Keratinocyte (primary cell): ENCODE measurements at regions not wholly inside any gene's neighbourhood (a gene's known extent, or its start where the extent isn't known, plus 50 kb on each side); places are given as distances from the start of the nearest gene placed in this dataset.
A peak's percentile ranks its signal among the peaks of the same experiment; 100 is the strongest.
"Not testable (repeated sequence)": the region's sequence is repeated elsewhere in the genome, so short reads cannot be mapped to it uniquely, and the experiment has no call there.

Source experiments
- DNase-seq: peaks from one replicate; pipeline ENCODE4 v3.0.0-alpha.2; 2011; ENCODE audit warnings: low read depth, missing footprints, low spot score
- FAIRE-seq: peaks from 2 replicates; lab custom pipeline; 2011; peaks lifted over from hg19 to GRCh38; lab: Jason Lieb, UNC
- H2AFZ ChIP-seq: 2 replicates; pipeline ENCODE4 v1.6.0; 2012; ENCODE audit warnings: low read length, control low read depth, inconsistent platforms; ENCODE audit not compliant: control insufficient read depth
- H3K27ac ChIP-seq: 2 replicates; pipeline ENCODE4 v1.5.1; 2011; ENCODE audit warnings: low read length; ENCODE audit not compliant: control insufficient read depth, insufficient read depth
- H3K27me3 ChIP-seq: 3 replicates; pipeline ENCODE4 v1.6.0; 2011; ENCODE audit warnings: low read length; ENCODE audit not compliant: control insufficient read depth, insufficient read depth; ENCODE audit errors: extremely low read depth
- H3K36me3 ChIP-seq, 2 experiments: 2 replicates in 1 of 2; 3 replicates in 1 of 2; pipeline ENCODE4 v1.5.1; 2011; ENCODE audit warnings: low read length in 2 of 2, mild to moderate bottlenecking in 1 of 2; ENCODE audit not compliant: control insufficient read depth in 2 of 2, insufficient read depth in 2 of 2; ENCODE audit errors: extremely low read depth in 1 of 2
- H3K4me1 ChIP-seq: 3 replicates; pipeline ENCODE4 v1.5.1; 2011; ENCODE audit warnings: low read length; ENCODE audit not compliant: control insufficient read depth, insufficient read depth; ENCODE audit errors: extremely low read depth
- H3K4me2 ChIP-seq: 3 replicates; pipeline ENCODE4 v1.6.0; 2011; ENCODE audit warnings: low read depth, low read length; ENCODE audit not compliant: control insufficient read depth, insufficient read depth; ENCODE audit errors: extremely low read depth
- H3K4me3 ChIP-seq, 3 experiments: fragments of 200-600 bp in 1 of 3; sonication (generic) in 1 of 3; 2 replicates in 2 of 3; 3 replicates in 1 of 3; pipeline ENCODE4 v1.5.1; 2011 to 2016; ENCODE audit warnings: low read length in 3 of 3, mild to moderate bottlenecking in 3 of 3, control low read depth in 2 of 3, inconsistent platforms in 1 of 3, low read depth in 1 of 3, mixed read lengths in 1 of 3, mixed run types in 1 of 3, moderate library complexity in 1 of 3; ENCODE audit not compliant: control insufficient read depth in 2 of 3, insufficient read depth in 2 of 3; ENCODE audit errors: extremely low read depth in 1 of 3
- H3K79me2 ChIP-seq: 2 replicates; pipeline ENCODE4 v1.6.0; 2012; ENCODE audit warnings: low read length; ENCODE audit not compliant: control insufficient read depth, insufficient read depth
- H3K9ac ChIP-seq: 3 replicates; pipeline ENCODE4 v1.6.0; 2011; ENCODE audit warnings: low read length; ENCODE audit not compliant: control insufficient read depth, insufficient read depth; ENCODE audit errors: extremely low read depth
- H3K9me1 ChIP-seq: 3 replicates; pipeline ENCODE4 v1.6.0; 2011; ENCODE audit warnings: low read length; ENCODE audit not compliant: control insufficient read depth, insufficient read depth; ENCODE audit errors: extremely low read depth
- H3K9me3 ChIP-seq: 2 replicates; pipeline ENCODE4 v1.5.1; 2012; ENCODE audit warnings: low read depth, low read length; ENCODE audit not compliant: control insufficient read depth
- H4K20me1 ChIP-seq: 3 replicates; pipeline ENCODE4 v1.6.0; 2011; ENCODE audit warnings: low read length; ENCODE audit not compliant: control insufficient read depth, insufficient read depth; ENCODE audit errors: extremely low read depth
- CTCF ChIP-seq, 3 experiments: IDR thresholded peaks in 1 of 3; conservative IDR thresholded peaks in 1 of 3; optimal IDR thresholded peaks in 1 of 3; 2 replicates in 2 of 3; 3 replicates in 1 of 3; pipeline versions ENCODE3 to v1.5.1; 2011; ENCODE audit warnings: low read length in 3 of 3, mild to moderate bottlenecking in 3 of 3, moderate library complexity in 2 of 3, control low read depth in 1 of 3, inconsistent platforms in 1 of 3; ENCODE audit not compliant: insufficient read depth in 2 of 3; ENCODE audit errors: extremely low read depth in 1 of 3
- EZH2 ChIP-seq: IDR thresholded peaks from one replicate; pipeline ENCODE4 v1.6.1; 2012; ENCODE audit warnings: inconsistent platforms, mild to moderate bottlenecking, low read length, moderate library complexity
- dilution Hi-C: fragments of 300-500 bp; cut with MboI; formaldehyde crosslinking; loops from one replicate; pipeline ENCODE4 v1.7.0; 2020; ENCODE audit warnings: low sequenced_read_pairs; ENCODE audit not compliant: extremely low pct_ligation_motif_present

GRCh38 chr4:22614114-22614513, 78.6 kb upstream of the GBA3 start:
- dilution Hi-C loops = no loop called here
- H2AFZ ChIP-seq = no peak overlapping the region
- no peaks in the 10 kb centered on the region for H3K4me1 ChIP-seq
- TF ChIP-seq EZH2 (no peak), CTCF (optimal IDR thresholded peaks at IDR 0.05 in 1 of 3, IDR thresholded peaks at IDR 0.05 in 1 of 3, conservative IDR thresholded peaks at IDR 0.05 in 1 of 3; ENCODE audit: extremely low read depth in 1 of 3, insufficient read depth in 2 of 3, low read length in 3 of 3) (no peak)
- no peaks in the 10 kb centered on the region for H3K27me3 ChIP-seq
- no peak overlapping the region for H3K9ac ChIP-seq
- H3K4me3 ChIP-seq = no peak overlapping the region
- no peaks in the 10 kb centered on the region for H3K9me1 ChIP-seq
- no peak overlapping the region for H3K27ac ChIP-seq
- no peak for FAIRE-seq
- H4K20me1 ChIP-seq = no peaks in the 10 kb centered on the region
- no peak overlapping the region for H3K4me2 ChIP-seq
- DNase-seq = no peak
- no peaks in the 10 kb centered on the region for H3K79me2 ChIP-seq
- no peaks in the 10 kb centered on the region for H3K9me3 ChIP-seq
- no peaks in the 10 kb centered on the region for H3K36me3 ChIP-seq

DNA sequence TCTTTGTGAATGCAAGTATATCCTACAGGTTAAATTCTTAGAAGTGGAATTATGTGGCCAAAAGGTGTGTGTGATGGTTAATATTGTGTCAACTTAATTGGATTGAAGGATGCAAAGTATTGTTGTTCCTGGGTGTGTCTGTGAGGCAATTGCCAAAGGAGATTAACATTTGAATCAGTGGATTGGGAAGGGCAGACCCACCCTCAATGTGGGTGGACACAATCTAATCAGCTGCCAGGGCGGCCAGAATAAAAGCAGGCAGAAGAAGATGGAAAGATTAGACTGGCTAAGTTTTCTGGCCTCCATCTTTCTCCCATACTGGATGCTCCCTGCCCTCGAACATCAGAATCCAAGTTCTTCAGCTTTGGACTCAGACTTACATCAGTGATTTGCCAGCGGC, 76.2 kb upstream of the GBA3 start:
- no peak for DNase-seq
- TF ChIP-seq EZH2 (no peak), CTCF (optimal IDR thresholded peaks at IDR 0.05 in 1 of 3, IDR thresholded peaks at IDR 0.05 in 1 of 3, conservative IDR thresholded peaks at IDR 0.05 in 1 of 3; ENCODE audit: extremely low read depth in 1 of 3, insufficient read depth in 2 of 3, low read length in 3 of 3) (no peak)

DNA sequence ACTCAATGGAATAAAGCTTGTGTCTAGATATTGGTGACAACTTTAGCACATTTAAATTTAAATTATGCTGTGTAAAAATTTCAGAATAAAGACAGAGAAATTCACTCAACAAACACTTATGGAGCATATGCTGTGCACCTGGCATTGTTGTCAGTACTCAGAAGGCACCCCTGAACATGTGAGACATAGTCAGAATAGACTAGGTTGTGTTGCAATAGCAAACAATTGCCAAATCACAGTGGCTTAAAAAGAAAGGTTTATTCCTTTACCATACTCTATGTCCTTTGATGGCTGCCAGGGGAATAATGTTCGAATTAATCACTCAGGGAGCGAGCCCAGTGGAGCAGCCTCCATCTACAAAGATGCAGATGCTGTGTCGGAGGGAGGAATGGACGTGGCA, 72.6 kb upstream of the GBA3 start:
- FAIRE-seq = peak; percentile 57
- H3K4me2 ChIP-seq, H3K27me3 ChIP-seq, H2AFZ ChIP-seq, H3K9ac ChIP-seq, dilution Hi-C loops, DNase-seq, H3K79me2 ChIP-seq, H3K4me1 ChIP-seq, H3K27ac ChIP-seq, H3K36me3 ChIP-seq, H3K9me1 ChIP-seq, H3K9me3 ChIP-seq, H4K20me1 ChIP-seq, H3K4me3 ChIP-seq: not testable (repeated sequence)

More for the DNA sequence above, 76.2 kb upstream of the GBA3 start:
- Histone ChIP-seq H3K36me3 (no peaks in the 10 kb centered on the region), H3K9ac (no peak overlapping the region), H2AFZ (no peak overlapping the region), H3K4me3 (no peak overlapping the region), H4K20me1 (no peaks in the 10 kb centered on the region), H3K9me1 (no peaks in the 10 kb centered on the region), H3K79me2 (no peaks in the 10 kb centered on the region), H3K9me3 (no peaks in the 10 kb centered on the region), H3K27me3 (no peaks in the 10 kb centered on the region), H3K4me2 (no peak overlapping the region), H3K4me1 (no peaks in the 10 kb centered on the region), H3K27ac (no peak overlapping the region)
- no peak for FAIRE-seq
- dilution Hi-C loops = no loop called here

DNA sequence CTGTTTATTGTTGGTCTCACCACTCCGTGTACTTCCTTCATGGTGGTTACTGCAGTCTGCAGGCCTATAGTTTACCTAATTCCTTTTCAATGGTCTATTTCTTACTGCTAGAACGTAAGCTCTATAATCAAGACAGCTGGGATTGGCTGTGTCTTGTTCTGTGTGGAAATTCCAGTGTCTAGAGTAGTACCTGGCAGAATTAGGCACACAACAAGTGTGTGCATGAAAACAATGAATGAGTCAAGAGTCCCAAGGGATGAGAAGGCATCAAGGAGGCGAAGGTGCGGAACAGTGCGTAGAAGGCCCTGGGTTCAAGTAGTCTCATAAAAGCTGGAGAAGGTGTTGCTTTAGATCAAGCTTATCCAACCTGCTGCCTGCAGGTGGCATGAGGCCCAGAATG, 70.8 kb upstream of the GBA3 start:
- H3K4me3 ChIP-seq, H3K27ac ChIP-seq, H3K9me3 ChIP-seq, H3K27me3 ChIP-seq, H2AFZ ChIP-seq, H3K9me1 ChIP-seq, H3K4me2 ChIP-seq, H3K36me3 ChIP-seq, H3K4me1 ChIP-seq, H3K9ac ChIP-seq, H3K79me2 ChIP-seq, H4K20me1 ChIP-seq, dilution Hi-C loops, DNase-seq: not testable (repeated sequence)
- FAIRE-seq = peak; percentile 23
